NCI-H146 treated with DMSO at 0.1 percent for 48 hours (cell line): ENCODE measurements at regions not wholly inside any gene's neighbourhood (a gene's known extent, or its start where the extent isn't known, plus 50 kb on each side); places are given as distances from the start of the nearest gene placed in this dataset.

Experiments
- DNase-seq: peaks from one replicate; lab custom pipeline; 2025; ENCODE audit not compliant: unreplicated experiment; lab: John Stamatoyannopoulos, UW

GRCh38 chrX:38856670-38857265, 55.5 kb downstream of the MID1IP1 start:
- DNase-seq: no peak

GRCh38 chrX:38857736-38858523, 56.7 kb downstream of the MID1IP1 start:
- no peak for DNase-seq

DNA sequence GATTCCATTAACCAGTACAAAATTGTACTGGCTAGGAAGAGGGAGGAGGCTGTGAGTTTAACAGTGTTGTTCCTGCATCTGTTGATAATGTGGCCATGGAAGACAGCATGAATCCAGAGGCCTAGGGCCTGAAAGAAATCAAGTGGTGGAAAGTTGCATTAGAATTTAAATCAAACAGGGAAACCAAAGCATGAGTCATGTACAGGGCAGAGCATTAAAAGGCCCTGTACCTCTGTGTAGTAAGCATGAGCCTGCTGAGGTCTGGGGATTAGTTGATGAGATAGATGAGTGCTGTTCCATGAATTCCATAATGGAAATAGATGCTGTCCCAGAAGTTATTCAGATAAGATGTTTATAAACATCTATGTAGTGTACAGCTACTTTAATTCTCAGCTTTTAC, 58.3 kb downstream of the MID1IP1 start:
- no peak for DNase-seq

DNA sequence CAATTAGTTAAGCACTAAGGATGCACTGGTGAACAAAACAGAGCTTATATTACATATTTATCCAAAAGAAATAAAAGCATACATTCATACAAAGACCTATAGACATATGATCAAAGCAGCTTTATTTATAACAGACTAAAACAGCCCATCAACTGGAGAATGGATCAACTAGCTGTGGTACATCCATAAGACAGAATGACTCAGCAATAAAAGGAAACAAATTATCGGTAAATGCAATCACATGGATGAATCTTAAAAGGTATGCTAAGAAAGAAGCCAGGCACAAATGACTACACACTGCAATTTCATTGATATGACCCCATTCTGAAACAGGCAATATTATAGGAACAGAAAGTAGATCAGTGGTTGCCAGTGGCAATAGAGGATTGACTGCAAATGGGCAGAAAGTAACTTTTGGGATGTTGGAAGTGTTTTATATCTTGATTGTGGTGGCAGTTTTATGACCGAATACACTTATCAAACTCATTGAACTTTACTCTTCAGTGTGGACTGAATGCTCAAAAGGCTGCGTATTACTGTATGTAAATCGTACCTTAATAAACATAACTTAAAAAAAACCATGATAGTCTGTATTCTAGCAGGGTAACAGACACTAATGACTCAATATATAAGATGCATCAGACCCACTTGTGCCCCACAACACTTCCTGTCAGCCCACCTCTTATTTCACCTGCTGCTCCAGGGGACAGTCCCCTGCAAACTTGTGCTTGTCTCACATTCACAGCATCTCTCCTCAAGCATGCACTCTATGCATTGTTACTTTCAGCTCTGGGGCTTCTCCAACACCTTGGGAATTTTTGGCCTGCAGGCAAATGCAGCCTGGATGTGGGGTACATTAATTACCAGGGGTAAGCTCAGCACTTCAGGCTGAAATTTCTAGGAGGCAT, 59.1 kb downstream of the MID1IP1 start:
- DNase-seq: no peak

DNA sequence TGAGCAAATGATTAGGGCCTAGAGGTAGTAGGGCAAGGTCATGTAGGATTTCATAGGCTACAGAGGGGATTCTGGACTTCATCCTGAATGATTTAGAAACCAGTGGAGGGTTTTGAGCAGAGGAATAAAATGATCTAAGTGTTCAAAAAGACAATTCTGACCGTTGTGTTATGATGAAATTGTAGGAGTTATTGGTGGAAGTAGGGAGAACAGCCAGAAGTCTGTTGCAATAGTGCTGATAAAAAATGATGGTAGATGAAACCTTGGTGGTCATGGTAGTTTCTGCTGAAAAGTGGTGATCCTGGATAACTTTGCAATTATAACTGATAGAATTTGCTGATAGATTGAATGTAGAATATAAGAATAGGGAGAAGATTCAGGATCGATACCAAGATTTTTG, 60.2 kb downstream of the MID1IP1 start:
- DNase-seq: no peak

- DNase-seq: no peak
Measured at GRCh38 chrX:38862100-38862499, 60.8 kb downstream of the MID1IP1 start.

DNA sequence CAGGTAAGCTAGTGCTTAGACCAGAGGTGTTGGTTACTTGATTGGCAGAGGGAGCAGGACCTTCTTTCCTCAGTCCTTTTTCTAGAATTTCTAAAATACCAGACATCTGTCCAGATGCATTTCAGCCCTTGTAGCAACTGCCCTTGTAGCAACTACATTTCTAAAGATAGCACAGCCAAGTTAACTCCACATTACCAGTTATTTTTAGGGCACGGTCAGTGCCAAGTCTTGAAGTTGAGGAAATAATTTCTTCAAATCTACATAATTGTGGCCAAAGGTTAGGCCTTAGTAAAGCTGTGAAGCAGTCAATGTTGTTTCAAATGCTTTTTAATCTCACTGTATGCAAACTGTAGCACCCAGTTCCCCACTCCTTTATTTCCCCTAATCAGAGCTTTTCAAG, 62.9 kb downstream of the MID1IP1 start:
- DNase-seq: no peak

DNA sequence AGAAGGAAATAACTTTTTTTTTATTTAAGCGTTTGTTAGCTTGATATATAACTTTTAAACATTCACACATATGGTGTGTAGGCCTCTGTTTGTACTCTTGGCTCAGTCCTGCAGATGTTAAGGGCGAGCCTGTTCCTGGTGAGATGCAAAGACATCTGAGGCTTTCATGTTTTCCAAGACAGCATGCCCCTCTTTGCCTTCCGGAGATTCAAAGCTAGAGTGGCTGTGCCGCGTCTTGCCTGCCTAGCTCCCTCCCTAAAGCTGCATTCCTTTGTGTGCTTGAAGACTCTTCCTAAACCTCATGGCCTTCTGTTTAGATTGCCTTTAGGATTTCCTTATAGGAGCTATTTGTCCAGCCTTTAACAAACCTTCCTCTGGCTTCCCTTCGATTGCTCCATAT, 67.1 kb downstream of the MID1IP1 start:
- DNase-seq: no peak

DNA sequence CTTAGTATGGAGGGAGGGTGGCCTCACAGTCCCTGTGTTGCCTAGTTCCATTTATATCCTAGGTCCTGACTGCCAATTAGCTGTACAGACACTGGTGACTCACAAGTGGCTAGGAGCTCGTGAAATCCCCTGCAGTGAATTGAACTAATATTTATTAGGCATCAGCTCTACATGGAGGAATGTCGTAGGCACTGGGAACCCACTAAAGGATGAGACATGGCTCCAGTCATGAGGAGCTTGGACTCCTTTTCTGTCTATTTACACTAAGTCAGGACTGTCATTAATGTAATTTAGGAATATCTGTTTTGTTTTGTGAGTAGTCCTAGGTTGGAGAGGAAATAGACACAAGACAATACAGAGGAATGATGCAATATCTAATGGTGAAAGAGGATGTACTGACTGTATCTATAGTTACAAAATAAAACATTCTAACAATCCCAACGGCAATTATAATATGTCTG, 67.7 kb downstream of the MID1IP1 start:
- no peak for DNase-seq

GRCh38 chrX:38870361-38870895, 69.2 kb downstream of the MID1IP1 start:
- DNase-seq: no peak

DNA sequence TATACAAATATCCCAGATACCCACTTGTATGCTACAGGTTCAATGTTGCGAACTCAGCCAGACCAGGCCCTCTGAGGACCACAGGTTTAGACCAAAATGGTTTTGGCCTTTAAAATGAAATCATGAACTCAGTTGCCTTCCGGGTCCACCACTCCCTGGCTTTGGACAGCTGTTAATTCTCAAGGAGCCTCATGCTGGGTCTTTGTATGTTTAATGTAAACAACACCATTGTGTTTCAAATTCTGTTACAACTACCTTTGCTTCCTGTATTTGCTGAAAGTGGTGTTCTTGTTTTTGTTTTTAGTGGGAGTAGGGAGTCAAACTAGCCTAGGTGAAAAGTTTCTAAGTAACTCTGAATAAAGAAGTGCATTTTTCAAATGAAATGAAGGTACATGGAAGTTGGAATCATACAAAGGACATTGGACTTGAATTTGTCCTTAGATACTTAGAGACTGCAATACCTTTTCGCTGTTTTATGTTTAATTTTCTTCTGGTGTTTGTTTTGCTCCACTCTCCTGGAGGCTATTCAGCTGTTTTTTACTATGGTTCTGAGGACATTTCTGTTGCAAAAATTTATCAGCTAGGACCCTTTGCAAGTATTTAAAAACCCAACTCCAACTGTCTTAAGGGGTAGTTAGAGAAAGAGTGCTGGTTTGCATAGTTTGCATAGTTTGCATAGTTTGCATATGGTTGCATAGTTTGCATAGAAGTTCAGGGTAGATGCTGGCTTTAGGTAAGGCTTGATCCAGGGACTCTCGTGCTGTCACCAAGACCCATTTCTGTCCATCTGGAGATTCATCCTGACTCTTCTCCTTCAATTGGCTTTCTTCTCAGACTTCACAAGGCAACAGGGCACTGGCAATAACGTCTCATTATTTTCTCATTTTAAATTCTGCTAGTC, 70.1 kb downstream of the MID1IP1 start:
- DNase-seq: peak; percentile 54

GRCh38 chrX:38877366-38877765, 76.1 kb downstream of the MID1IP1 start:
- no peak for DNase-seq

GRCh38 chrX:38878641-38879340, 77.5 kb downstream of the MID1IP1 start:
- no peak for DNase-seq

- DNase-seq: peak; percentile 41
Measured at GRCh38 chrX:38879631-38880220, 78.5 kb downstream of the MID1IP1 start.

DNA sequence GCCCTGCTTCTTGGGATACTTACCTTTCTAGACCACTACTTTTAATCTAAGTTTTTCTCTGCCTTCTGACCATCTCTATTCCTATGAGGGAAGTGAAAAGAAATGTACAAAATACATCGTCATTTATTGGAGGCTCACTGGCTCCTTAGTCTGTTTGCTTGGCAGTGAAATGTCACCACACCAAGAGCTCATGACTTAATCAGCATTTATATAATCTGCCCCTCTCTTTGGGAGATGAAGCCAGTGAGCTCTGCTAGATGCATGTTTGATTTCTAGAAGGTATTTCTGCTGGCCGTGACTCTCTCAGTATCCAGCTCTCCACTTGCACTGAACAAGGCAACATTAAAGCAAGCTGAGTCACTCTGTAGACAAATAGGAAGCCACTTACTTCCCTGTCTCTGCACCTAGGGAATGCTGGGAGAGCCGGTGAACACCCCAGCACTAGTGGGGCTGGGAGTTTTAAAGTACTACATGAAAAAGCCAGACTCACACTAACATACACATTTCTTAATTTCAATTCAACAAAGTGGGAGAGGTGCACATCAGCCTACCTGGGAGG, 79.1 kb downstream of the MID1IP1 start:
- no peak for DNase-seq

DNA sequence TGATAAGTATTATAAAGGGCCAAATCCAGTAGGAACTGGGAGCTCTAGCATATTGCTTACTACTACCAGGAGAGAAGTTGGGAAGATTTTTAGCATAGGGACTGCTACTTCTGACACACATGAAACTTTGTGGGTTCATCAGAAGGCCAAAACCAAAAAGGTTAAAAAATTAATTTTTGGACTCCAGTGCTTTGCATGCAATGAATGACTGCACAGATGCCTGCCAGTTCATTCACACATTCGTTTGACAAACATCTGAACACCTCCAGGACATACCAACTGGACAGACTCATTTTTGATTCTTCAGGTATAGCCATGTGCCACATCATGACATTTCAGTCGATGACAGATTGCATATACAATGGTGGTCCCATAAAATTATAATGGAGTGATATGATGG, 79.8 kb downstream of the MID1IP1 start:
- no peak for DNase-seq

- DNase-seq: no peak
Measured at GRCh38 chrX:38881727-38882126, 80.5 kb downstream of the MID1IP1 start.

- DNase-seq: no peak
Measured at GRCh38 chrX:38882894-38883626, 81.8 kb downstream of the MID1IP1 start.
